Lower leg skin (tissue), 3 donors: ENCODE measurements at regions not wholly inside any gene's neighbourhood (a gene's known extent, or its start where the extent isn't known, plus 50 kb on each side); places are given as distances from the start of the nearest gene placed in this dataset.

Experiments used
- CTCF ChIP-seq, 3 donors: fragments of 450-650 bp; IDR thresholded peaks; one replicate each; pipeline ENCODE4 v1.5.1; 2016; ENCODE audit warnings: antibody characterized with exemption in 3 of 3, mild to moderate bottlenecking in 3 of 3, moderate library complexity in 2 of 3
- POLR2A ChIP-seq, 2 donors: fragments of 450-650 bp; IDR thresholded peaks; one replicate each; pipeline ENCODE4 v1.6.1; 2016 to 2017; ENCODE audit warnings: antibody characterized with exemption in 2 of 2, mild to moderate bottlenecking in 1 of 2, moderate library complexity in 1 of 2

- TF ChIP-seq POLR2A (IDR thresholded peaks at IDR 0.05): no peak
- no peak for TF ChIP-seq CTCF (IDR thresholded peaks at IDR 0.05)
These were observed 376.9 kb upstream of the LYPLAL1 start for GRCh38 chr1:218796773-218797172.
